PC-3 (cell line): ENCODE measurements at regions not wholly inside any gene's neighbourhood (a gene's known extent, or its start where the extent isn't known, plus 50 kb on each side); places are given as distances from the start of the nearest gene placed in this dataset.

Source experiments
- ATAC-seq: fragments of 200-7000 bp; cut with Tn5 transposase; 2 replicates; pipeline ENCODE4 v1.9.1; 2020; ENCODE audit warnings: mild to moderate bottlenecking, moderate library complexity
- BruUV-seq: library from RNA; stranded (reverse); fragments of 400-500 nt; replicated peaks from 2 replicates; lab custom pipeline; 2021; lab: Mats Ljungman, UMichigan
- CTCF ChIA-PET: fragments of 300-600 bp; sonication (Branson Sonifier 250); formaldehyde crosslinking; loops from one replicate; lab custom pipeline; 2022; ENCODE audit warnings: antibody characterized with exemption; lab: Charles Lee
- POLR2A ChIA-PET: fragments of 300-600 bp; sonication (Branson Sonifier 250); formaldehyde crosslinking; loops from one replicate; lab custom pipeline; 2022; ENCODE audit warnings: antibody characterized with exemption; ENCODE audit not compliant: unreplicated experiment; lab: Charles Lee
- DNase-seq: peaks from one replicate; pipeline ENCODE4 v3.0.0-alpha.2; 2015
- H2AFZ ChIP-seq: fragments of 300-600 bp; sonication (generic); 2 replicates; pipeline ENCODE4 v1.6.0; 2016; ENCODE audit warnings: antibody characterized with exemption, low read length
- H3F3A ChIP-seq: fragments of 300-600 bp; sonication (generic); one replicate; pipeline ENCODE4 v1.6.0; 2017; ENCODE audit warnings: antibody characterized with exemption, low read length, control low read depth, mild to moderate bottlenecking; ENCODE audit not compliant: unreplicated experiment
- H3K27ac ChIP-seq: fragments of 300-600 bp; sonication (generic); 2 replicates; pipeline ENCODE4 v1.5.1; 2016; ENCODE audit warnings: mild to moderate bottlenecking, low read length
- H3K27me3 ChIP-seq: fragments of 300-600 bp; sonication (generic); 2 replicates; pipeline ENCODE4 v1.6.1; 2016; ENCODE audit warnings: low read length, mixed read lengths
- H3K36me3 ChIP-seq: fragments of 300-600 bp; sonication (generic); 2 replicates; pipeline ENCODE4 v1.6.1; 2016; ENCODE audit warnings: low read depth, mixed run types, low read length, mixed read lengths
- H3K4me1 ChIP-seq: fragments of 300-600 bp; sonication (generic); 2 replicates; pipeline ENCODE4 v1.5.1; 2016; ENCODE audit warnings: low read length; ENCODE audit not compliant: insufficient read depth
- H3K4me2 ChIP-seq: fragments of 300-600 bp; sonication (generic); 2 replicates; pipeline ENCODE4 v1.6.0; 2016; ENCODE audit warnings: low read length
- H3K4me3 ChIP-seq: fragments of 300-600 bp; sonication (generic); 2 replicates; pipeline ENCODE4 v1.5.1; 2016; ENCODE audit warnings: mild to moderate bottlenecking, low read length, mixed read lengths
- H3K79me2 ChIP-seq: fragments of 300-600 bp; sonication (generic); 2 replicates; pipeline ENCODE4 v1.6.1; 2017; ENCODE audit warnings: low read length, mixed read lengths
- H3K9ac ChIP-seq: fragments of 300-600 bp; sonication (generic); 2 replicates; pipeline ENCODE4 v1.6.0; 2016; ENCODE audit warnings: mild to moderate bottlenecking, low read length
- H3K9me2 ChIP-seq: fragments of 300-600 bp; sonication (generic); replicated peaks from 2 replicates; pipeline ENCODE4 v1.6.1; 2016; ENCODE audit warnings: mixed run types, low read length, mixed read lengths
- H3K9me3 ChIP-seq: fragments of 300-600 bp; sonication (generic); 2 replicates; pipeline ENCODE4 v1.6.1; 2016; ENCODE audit warnings: low read length, mixed read lengths
- H4K20me1 ChIP-seq: fragments of 300-600 bp; sonication (generic); 2 replicates; pipeline ENCODE4 v1.6.1; 2016; ENCODE audit warnings: low read length, mixed read lengths
- CTCF ChIP-seq: fragments of 300-600 bp; sonication (generic); conservative IDR thresholded peaks from 2 replicates; pipeline ENCODE4 v1.5.1; 2017; ENCODE audit warnings: antibody characterized with exemption, low read depth, mild to moderate bottlenecking, low read length
- EZH2 ChIP-seq: fragments of 300-600 bp; sonication (generic); IDR thresholded peaks from one replicate; pipeline ENCODE4 v1.6.1; 2017; ENCODE audit warnings: antibody characterized with exemption, mild to moderate bottlenecking, low read length; ENCODE audit not compliant: unreplicated experiment
- EZH2phosphoT487 ChIP-seq: fragments of 300-600 bp; sonication (generic); IDR thresholded peaks from 2 replicates; pipeline ENCODE4 v1.6.1; 2018; ENCODE audit warnings: mild to moderate bottlenecking, antibody characterized with exemption, low read length, borderline replicate concordance
- intact Hi-C: fragments of 100-400 bp; cut with micrococcal nuclease; formaldehyde crosslinking; loops from 2 replicates; pipeline ENCODE4 v1.9.0; 2023

GRCh38 chr11:116409238-116409637, 363.5 kb downstream of the BUD13 start:
- no peak overlapping the region for H2AFZ ChIP-seq
- no peaks in the 10 kb centered on the region for H3K36me3 ChIP-seq
- CTCF ChIA-PET, result no interaction called here
- TF ChIP-seq CTCF (no peak), EZH2 (no peak), EZH2phosphoT487 (no peak)
- H3K4me1 ChIP-seq, result 0 out of 2 replicates have a peak, but pooled peaks cover 4% of the 10 kb centered on the region
- 0 out of 2 replicates have a peak, but pooled peaks cover 15% of the 10 kb centered on the region for H3K27me3 ChIP-seq
- H3K9me2 ChIP-seq, result no peaks in the 10 kb centered on the region
- H3K9me3 ChIP-seq, result no peaks in the 10 kb centered on the region; the same call in 1 of the 2 replicates
- BruUV-seq, result no TSS peak
- H4K20me1 ChIP-seq, result no peaks in the 10 kb centered on the region
- intact Hi-C loops, result no loop called here
- ATAC-seq (no peak), DNase-seq (no peak)
- H3K27ac ChIP-seq, result no peak overlapping the region
- H3K4me2 ChIP-seq, result no peak overlapping the region
- H3F3A ChIP-seq, result no peaks in the 10 kb centered on the region
- no peak overlapping the region for H3K4me3 ChIP-seq
- H3K79me2 ChIP-seq, result no peaks in the 10 kb centered on the region
- no peak overlapping the region for H3K9ac ChIP-seq
- POLR2A ChIA-PET, result no interaction called here

- Histone ChIP-seq H3K9me2 (no peaks in the 10 kb centered on the region), H3K9ac (no peak overlapping the region), H3K79me2 (no peaks in the 10 kb centered on the region), H3K27ac (no peak overlapping the region), H3K4me3 (no peak overlapping the region), H3K27me3 (0 out of 2 replicates have a peak, but pooled peaks cover 11% of the 10 kb centered on the region), H2AFZ (no peak overlapping the region), H3K4me2 (no peak overlapping the region), H4K20me1 (no peaks in the 10 kb centered on the region), H3F3A (no peaks in the 10 kb centered on the region), H3K4me1 (no peaks in the 10 kb centered on the region), H3K9me3 (no peaks in the 10 kb centered on the region; the same call in 1 of the 2 replicates), H3K36me3 (no peaks in the 10 kb centered on the region)
- intact Hi-C loops, result no loop called here
- ChIA-PET CTCF (no interaction called here), POLR2A (no interaction called here)
- ATAC-seq, result no peak
- no peak for TF ChIP-seq EZH2phosphoT487
- no peak for TF ChIP-seq EZH2
- no peak for TF ChIP-seq CTCF
- no peak for DNase-seq
- BruUV-seq, result no TSS peak
These were observed 366.7 kb downstream of the BUD13 start for GRCh38 chr11:116406042-116406441.

GRCh38 chr11:116404462-116404798, 368.4 kb downstream of the BUD13 start:
- intact Hi-C loops, result no loop called here
- H3K27me3 ChIP-seq, result 0 out of 2 replicates have a peak, but pooled peaks cover 8% of the 10 kb centered on the region
- DNase-seq (no peak), ATAC-seq (no peak)
- H3K9me3 ChIP-seq, result no peaks in the 10 kb centered on the region; the same call in 1 of the 2 replicates
- no peak overlapping the region for H3K9ac ChIP-seq
- ChIA-PET POLR2A (no interaction called here), CTCF (no interaction called here)
- H3K4me3 ChIP-seq, result no peak overlapping the region
- no TSS peak for BruUV-seq
- no peaks in the 10 kb centered on the region for H3K4me1 ChIP-seq
- TF ChIP-seq EZH2phosphoT487 (no peak), CTCF (no peak), EZH2 (no peak)
- no peak overlapping the region for H3K4me2 ChIP-seq
- H3K36me3 ChIP-seq, result no peaks in the 10 kb centered on the region
- H2AFZ ChIP-seq, result no peak overlapping the region
- no peaks in the 10 kb centered on the region for H3F3A ChIP-seq
- H4K20me1 ChIP-seq, result no peaks in the 10 kb centered on the region
- no peaks in the 10 kb centered on the region for H3K9me2 ChIP-seq
- no peak overlapping the region for H3K27ac ChIP-seq
- H3K79me2 ChIP-seq, result no peaks in the 10 kb centered on the region
